OCI-LY1 (cell line): ENCODE measurements at regions not wholly inside any gene's neighbourhood (a gene's known extent, or its start where the extent isn't known, plus 50 kb on each side); places are given as distances from the start of the nearest gene placed in this dataset.

Experiments used
- EZH2 ChIP-seq: fragments of 200-600 bp; sonication (generic), shearing (Covaris generic); IDR thresholded peaks from 2 replicates; pipeline ENCODE4 v1.8.0; 2017; ENCODE audit warnings: borderline replicate concordance, mixed run types, mild to moderate bottlenecking, antibody characterized with exemption, low read length, moderate library complexity, mixed read lengths
- TF ChIP-seq, protein P1 (sequence below): fragments of 200-600 bp; sonication (generic), shearing (Covaris generic); IDR thresholded peaks from 2 replicates; pipeline ENCODE4 v1.5.1; 2017; ENCODE audit warnings: mild to moderate bottlenecking, antibody characterized with exemption, low read length, moderate library complexity, mixed read lengths

DNA sequence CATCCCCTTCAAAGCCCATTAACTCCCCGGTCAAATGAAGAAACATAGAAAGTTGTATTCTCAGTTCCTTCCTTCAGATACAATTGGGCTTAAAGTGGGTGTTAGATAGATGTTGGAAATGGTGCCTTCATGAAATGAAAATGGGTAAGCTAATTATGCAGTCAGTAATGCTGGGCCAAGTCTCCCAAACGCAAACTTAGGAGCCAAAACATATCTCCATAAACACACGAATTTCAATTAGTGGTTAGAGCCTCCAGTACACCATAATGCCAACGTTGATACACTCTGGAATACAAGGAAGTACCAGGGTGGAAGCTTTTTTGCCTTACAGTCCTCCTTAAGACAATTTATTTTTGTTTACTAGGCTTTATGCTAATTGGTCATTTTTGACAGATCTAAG lies 1059.0 kb downstream of the TUSC7 start:
- no peak for TF ChIP-seq EZH2
- TF ChIP-seq, protein P1, sequence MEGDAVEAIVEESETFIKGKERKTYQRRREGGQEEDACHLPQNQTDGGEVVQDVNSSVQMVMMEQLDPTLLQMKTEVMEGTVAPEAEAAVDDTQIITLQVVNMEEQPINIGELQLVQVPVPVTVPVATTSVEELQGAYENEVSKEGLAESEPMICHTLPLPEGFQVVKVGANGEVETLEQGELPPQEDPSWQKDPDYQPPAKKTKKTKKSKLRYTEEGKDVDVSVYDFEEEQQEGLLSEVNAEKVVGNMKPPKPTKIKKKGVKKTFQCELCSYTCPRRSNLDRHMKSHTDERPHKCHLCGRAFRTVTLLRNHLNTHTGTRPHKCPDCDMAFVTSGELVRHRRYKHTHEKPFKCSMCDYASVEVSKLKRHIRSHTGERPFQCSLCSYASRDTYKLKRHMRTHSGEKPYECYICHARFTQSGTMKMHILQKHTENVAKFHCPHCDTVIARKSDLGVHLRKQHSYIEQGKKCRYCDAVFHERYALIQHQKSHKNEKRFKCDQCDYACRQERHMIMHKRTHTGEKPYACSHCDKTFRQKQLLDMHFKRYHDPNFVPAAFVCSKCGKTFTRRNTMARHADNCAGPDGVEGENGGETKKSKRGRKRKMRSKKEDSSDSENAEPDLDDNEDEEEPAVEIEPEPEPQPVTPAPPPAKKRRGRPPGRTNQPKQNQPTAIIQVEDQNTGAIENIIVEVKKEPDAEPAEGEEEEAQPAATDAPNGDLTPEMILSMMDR = no peak
